ENCODE measurements at regions not wholly inside any gene's neighbourhood (a gene's known extent, or its start where the extent isn't known, plus 50 kb on each side); places are given as distances from the start of the nearest gene placed in this dataset.

DNA sequence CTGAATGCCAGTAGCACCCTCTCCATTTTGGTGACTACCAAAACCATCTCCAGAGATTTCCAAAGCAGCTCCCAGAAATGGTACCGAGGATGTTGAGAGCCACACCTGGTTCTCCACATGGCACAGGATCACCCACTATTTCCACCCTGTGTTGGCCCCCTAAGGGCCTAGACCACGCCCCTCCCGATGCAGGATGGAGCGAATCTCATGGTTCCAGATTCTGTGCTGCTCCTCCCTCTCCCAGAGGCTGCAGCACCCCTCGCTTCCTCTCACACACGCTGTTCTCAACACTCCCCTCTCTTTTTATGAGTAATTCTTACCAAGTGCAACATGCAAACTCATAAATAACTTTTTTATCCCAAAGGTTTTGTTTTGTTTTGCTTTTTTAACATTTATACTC is 571.5 kb downstream of the STK39 start:
- TF ChIP-seq, protein P1, sequence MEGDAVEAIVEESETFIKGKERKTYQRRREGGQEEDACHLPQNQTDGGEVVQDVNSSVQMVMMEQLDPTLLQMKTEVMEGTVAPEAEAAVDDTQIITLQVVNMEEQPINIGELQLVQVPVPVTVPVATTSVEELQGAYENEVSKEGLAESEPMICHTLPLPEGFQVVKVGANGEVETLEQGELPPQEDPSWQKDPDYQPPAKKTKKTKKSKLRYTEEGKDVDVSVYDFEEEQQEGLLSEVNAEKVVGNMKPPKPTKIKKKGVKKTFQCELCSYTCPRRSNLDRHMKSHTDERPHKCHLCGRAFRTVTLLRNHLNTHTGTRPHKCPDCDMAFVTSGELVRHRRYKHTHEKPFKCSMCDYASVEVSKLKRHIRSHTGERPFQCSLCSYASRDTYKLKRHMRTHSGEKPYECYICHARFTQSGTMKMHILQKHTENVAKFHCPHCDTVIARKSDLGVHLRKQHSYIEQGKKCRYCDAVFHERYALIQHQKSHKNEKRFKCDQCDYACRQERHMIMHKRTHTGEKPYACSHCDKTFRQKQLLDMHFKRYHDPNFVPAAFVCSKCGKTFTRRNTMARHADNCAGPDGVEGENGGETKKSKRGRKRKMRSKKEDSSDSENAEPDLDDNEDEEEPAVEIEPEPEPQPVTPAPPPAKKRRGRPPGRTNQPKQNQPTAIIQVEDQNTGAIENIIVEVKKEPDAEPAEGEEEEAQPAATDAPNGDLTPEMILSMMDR (conservative IDR thresholded peaks at IDR 0.05; ENCODE audit: low read length) = no peak
- no peak overlapping the region for H3K4me3 ChIP-seq (ENCODE audit: low read length)
- DNase-seq (ENCODE audit: low read depth) = no peak

DNA sequence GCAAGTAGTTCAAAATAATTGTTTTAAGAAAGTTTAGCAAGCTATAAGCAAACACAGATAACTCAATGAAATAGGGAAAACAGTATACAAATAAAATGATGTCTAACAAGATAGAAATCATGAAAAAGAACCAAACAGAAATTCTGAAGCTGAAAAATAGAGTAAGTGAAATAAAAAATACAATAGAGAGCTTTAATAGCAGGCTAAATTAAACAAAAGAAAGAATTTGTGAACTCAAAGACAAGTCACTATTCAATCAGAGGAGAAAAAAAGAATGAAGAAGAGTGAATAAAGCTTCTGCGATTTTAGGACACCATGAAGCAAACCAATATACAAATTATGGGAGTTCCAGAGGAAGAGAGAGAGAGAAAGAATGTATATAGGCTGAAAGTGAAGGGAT is 576.8 kb downstream of the STK39 start:
- TF ChIP-seq, protein P1 (conservative IDR thresholded peaks at IDR 0.05; ENCODE audit: low read length) = no peak
- DNase-seq (ENCODE audit: low read depth) = no peak
- H3K4me3 ChIP-seq (ENCODE audit: low read length) = no peak overlapping the region

DNA sequence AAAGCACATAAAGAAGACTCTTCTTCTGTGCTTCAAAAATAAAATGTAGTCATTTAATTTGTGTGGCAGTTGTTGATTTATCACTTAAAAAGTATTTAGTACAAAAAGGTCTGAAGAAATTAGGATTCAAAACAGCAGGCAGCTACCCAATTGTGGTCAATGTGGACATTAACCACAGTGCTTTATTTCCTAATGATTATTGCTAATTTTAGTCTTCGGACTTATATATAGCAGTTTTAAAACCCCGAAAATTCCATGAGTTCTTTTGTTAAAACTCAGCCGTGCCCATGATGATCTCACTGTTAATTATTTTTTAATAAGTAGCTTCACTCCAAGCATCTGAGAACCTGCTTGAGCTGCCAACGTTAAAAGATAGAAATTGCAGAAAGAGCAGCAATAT is 594.3 kb downstream of the STK39 start:
- TF ChIP-seq, protein P1 (conservative IDR thresholded peaks at IDR 0.05; ENCODE audit: low read length) = no peak
- no peak overlapping the region for H3K4me3 ChIP-seq (ENCODE audit: low read length)
- no peak for DNase-seq (ENCODE audit: low read depth)

DNA sequence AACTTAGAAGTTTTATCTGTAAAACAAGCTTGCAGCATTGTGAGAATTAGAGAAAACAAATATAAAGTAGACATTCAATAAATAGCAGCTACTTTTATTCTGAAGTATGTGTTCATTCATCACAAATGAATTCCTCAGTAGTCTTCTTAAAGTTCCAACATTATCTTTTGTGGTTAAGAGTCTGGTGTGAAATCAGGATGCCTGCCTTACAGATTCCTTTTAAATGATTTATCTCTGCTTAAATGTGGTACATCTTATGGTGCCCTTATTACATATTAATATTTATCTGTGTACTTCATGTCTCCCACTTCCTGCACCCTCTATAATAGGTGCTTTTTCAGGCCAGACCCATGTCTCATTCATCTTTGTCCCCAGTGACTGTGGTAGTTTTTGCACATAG is 595.0 kb downstream of the STK39 start:
- no peak overlapping the region for H3K4me3 ChIP-seq (ENCODE audit: low read length)
- DNase-seq (ENCODE audit: low read depth) = no peak
- TF ChIP-seq, protein P1 (conservative IDR thresholded peaks at IDR 0.05; ENCODE audit: low read length) = no peak

DNA sequence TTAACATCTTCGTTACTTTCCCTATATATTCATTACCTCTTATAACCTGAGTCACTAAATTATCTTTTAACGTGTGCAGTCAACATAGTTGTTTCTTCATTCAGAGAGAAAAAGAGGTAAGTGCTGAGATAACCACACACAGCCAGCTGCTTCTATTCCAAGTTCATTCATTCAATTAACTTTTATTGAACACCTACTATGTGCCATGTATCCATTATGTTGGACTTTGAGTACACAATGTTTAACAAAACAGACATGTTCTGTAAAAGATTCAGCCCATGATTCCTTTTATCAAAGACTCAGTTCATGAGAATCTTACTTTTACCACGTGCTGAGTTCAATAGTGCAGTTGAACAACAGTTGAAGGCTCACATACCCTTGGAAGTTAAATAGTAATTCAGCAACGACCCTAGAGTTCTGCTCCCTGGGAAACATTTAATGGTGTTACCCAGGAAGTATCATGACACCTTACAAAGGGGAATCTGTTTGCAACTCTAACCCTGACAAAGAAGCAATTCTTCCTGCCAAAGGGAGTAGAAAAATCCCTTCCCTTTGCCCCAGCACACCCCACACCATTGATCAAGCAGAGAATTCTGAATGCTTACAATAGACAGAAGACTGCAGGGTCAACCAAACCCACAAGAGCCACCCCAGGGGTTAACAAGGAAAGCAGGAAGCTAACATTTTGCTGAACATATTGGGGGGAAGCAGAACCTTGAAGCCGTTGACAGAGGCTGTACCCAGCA is 595.8 kb downstream of the STK39 start:
- TF ChIP-seq, protein P1 (conservative IDR thresholded peaks at IDR 0.05; ENCODE audit: low read length) = no peak
- no peak overlapping the region for H3K4me3 ChIP-seq (ENCODE audit: low read length)
- no peak for DNase-seq (ENCODE audit: low read depth)

DNA sequence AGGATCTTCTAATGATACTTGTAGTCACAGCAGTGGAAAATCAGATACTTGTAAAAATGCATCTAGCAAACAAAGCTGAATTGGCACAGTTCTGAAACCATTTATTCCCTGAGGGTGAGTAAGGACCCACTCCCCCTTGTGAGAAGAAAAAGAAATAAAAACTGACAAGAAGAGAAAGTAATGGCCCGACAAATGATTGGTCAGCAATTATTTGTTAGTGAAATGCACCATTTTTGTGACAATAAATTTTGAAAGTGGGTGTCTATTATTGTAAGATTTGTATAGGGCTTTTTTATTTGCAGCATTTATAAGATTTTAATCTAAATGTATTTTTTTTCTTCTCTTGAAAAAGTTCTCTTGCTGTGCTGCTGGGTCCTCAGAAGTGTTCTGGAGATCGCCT is 600.8 kb downstream of the STK39 start:
- no peak for DNase-seq (ENCODE audit: low read depth)
- no peak overlapping the region for H3K4me3 ChIP-seq (ENCODE audit: low read length)
- TF ChIP-seq, protein P1 (conservative IDR thresholded peaks at IDR 0.05; ENCODE audit: low read length) = no peak

DNA sequence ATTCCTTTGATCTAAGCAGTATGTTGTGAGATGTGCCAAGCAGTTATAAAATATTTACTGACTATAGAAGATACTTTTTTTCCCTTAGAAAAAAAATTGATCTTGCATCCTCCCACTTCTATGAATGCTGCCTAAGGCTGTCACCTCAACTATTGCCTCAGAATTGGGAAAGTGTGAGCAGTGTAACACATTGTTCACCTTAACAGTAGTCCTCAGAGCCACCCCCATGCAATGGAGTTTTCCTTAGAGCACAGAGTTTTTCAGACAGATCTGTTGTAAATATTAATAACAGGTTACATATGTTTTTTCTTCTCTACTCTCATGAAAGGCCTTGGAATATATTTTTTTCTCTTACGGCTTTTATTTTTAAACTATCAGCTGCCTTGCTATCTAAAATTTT is 607.3 kb downstream of the STK39 start:
- DNase-seq (ENCODE audit: low read depth) = no peak
- TF ChIP-seq, protein P1 (conservative IDR thresholded peaks at IDR 0.05; ENCODE audit: low read length) = no peak
- no peak overlapping the region for H3K4me3 ChIP-seq (ENCODE audit: low read length)

Data from AG10803 (cell line).